ENCODE measurements at regions not wholly inside any gene's neighbourhood (a gene's known extent, or its start where the extent isn't known, plus 50 kb on each side); places are given as distances from the start of the nearest gene placed in this dataset.

DNA sequence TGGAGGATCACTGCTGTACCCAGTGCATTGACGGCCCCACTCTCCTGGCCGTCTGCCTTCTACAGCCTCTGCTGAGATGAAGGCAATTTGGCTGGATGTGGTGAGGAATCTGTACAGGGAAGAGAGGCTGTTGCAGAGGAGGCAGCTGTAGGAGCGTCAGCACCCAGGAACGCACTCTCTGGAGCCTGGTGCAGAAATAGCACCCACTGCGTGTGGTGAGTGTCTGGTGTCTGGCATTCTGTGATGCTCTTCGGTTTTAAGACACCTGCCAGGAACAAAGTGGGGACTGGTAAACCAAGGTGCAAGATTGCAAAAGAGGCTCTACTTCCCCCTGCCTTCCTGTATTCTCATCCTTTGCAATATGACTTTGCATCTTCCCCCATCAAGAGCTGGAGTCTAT is 187.5 kb upstream of the SDK2 start:
- intact Hi-C loops (cut with micrococcal nuclease), result no loop called here
- no peaks in the 10 kb centered on the region for H3K9me3 ChIP-seq (replicated peaks; ENCODE audit: control insufficient read depth, insufficient read depth, low read depth, low read length)
- H3K79me2 ChIP-seq (ENCODE audit: control insufficient read depth, insufficient read depth, low read length), result no peaks in the 10 kb centered on the region
- peaks cover 6 to 33% of the 10 kb centered on the region in 2 experiments; a peak in 4 of 5 replicates for H3K27me3 ChIP-seq (ENCODE audit: control insufficient read depth in 2 of 2, insufficient read depth in 2 of 2, low read length in 2 of 2)
- H3K4me2 ChIP-seq (ENCODE audit: insufficient read depth, low read length), result no peak overlapping the region
- TF ChIP-seq, protein P1, sequence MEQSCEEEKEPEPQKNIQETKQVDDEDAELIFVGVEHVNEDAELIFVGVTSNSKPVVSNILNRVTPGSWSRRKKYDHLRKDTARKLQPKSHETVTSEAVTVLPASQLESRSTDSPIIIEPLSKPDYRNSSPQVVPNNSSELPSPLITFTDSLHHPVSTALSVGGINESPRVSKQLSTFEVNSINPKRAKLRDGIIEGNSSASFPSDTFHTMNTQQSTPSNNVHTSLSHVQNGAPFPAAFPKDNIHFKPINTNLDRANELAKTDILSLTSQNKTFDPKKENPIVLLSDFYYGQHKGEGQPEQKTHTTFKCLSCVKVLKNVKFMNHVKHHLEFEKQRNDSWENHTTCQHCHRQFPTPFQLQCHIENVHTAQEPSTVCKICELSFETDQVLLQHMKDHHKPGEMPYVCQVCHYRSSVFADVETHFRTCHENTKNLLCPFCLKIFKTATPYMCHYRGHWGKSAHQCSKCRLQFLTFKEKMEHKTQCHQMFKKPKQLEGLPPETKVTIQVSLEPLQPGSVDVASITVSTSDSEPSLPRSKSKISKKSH (CRISPR knock-in tag; IDR thresholded peaks at IDR 0.05), result no peak
- TF ChIP-seq CBFB (CRISPR knock-in tag; IDR thresholded peaks at IDR 0.05), result no peak
- no peak for TF ChIP-seq GABPA (tag; conservative IDR thresholded peaks at IDR 0.05; ENCODE audit: low read depth)
- TF ChIP-seq TCF7 (IDR thresholded peaks at IDR 0.05; ENCODE audit: borderline replicate concordance), result no peak
- TF ChIP-seq ZNF253 (CRISPR knock-in tag; conservative IDR thresholded peaks at IDR 0.05), result no peak
- no peak for TF ChIP-seq ESRRB (CRISPR knock-in tag; IDR thresholded peaks at IDR 0.05; ENCODE audit: borderline replicate concordance)
- TF ChIP-seq RAD21 (CRISPR knock-in tag; conservative IDR thresholded peaks at IDR 0.05 in 1 of 2, IDR thresholded peaks at IDR 0.05 in 1 of 2), result no peak
- TF ChIP-seq ZNF140 (CRISPR knock-in tag; IDR thresholded peaks at IDR 0.05), result no peak
- TF ChIP-seq, protein P2, sequence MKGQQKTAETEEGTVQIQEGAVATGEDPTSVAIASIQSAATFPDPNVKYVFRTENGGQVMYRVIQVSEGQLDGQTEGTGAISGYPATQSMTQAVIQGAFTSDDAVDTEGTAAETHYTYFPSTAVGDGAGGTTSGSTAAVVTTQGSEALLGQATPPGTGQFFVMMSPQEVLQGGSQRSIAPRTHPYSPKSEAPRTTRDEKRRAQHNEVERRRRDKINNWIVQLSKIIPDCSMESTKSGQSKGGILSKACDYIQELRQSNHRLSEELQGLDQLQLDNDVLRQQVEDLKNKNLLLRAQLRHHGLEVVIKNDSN (CRISPR knock-in tag; IDR thresholded peaks at IDR 0.05), result no peak
- FAIRE-seq (no peak), DNase-seq (ENCODE audit: extremely low read depth in 1 of 4, low spot score in 3 of 4) (no peak), ATAC-seq (no peak)
- no peak overlapping the region for H3K4me3 ChIP-seq
- no peak overlapping the region for H2AFZ ChIP-seq (ENCODE audit: low read depth, low read length)
- in situ Hi-C loops (cut with MboI), result no loop called here
- no peaks in the 10 kb centered on the region for H3K9me1 ChIP-seq (ENCODE audit: control insufficient read depth, insufficient read depth, low read length)
- H4K20me1 ChIP-seq (replicated peaks; ENCODE audit: control insufficient read depth, insufficient read depth, low read length), result no peaks in the 10 kb centered on the region
- H3K4me1 ChIP-seq (replicated peaks in 1 of 2; ENCODE audit: control insufficient read depth in 2 of 2, insufficient read depth in 2 of 2, low read length in 2 of 2), result no peaks in the 10 kb centered on the region
- ChIA-PET POLR2A (no interaction called here), CTCF (ENCODE audit: low intra/inter-chr PET ratio) (no interaction called here)
- H3K36me3 ChIP-seq (ENCODE audit: control insufficient read depth, insufficient read depth, low read length), result no peaks in the 10 kb centered on the region
- BruUV-seq (replicated peaks), result no TSS peak
- H3K9ac ChIP-seq (ENCODE audit: insufficient read depth in 1 of 2, low read depth in 2 of 2, low read length in 2 of 2), result no peak overlapping the region
- WGBS (ENCODE audit: insufficient coverage, low coverage, missing lambda C conversion rate), result 2% methylated on average over 5 of the region's 6 CpGs
- no peak overlapping the region for H3K27ac ChIP-seq (ENCODE audit: extremely low read depth, low read depth, low read length)
